Breast epithelium (tissue), 4 donors: ENCODE measurements at regions not wholly inside any gene's neighbourhood (a gene's known extent, or its start where the extent isn't known, plus 50 kb on each side); places are given as distances from the start of the nearest gene placed in this dataset.
"Not testable (repeated sequence)": the region's sequence is repeated elsewhere in the genome, so short reads cannot be mapped to it uniquely, and the experiment has no call there.

Source experiments
- DNase-seq, 2 donors: peaks; one replicate each; pipeline ENCODE4 v3.0.0-alpha.2; 2019; ENCODE audit warnings: low spot score in 2 of 2
- H3K27ac ChIP-seq, 2 donors: fragments of 200-600 bp; sonication (generic) in 1 of 2; one replicate each; pipeline ENCODE4 v1.5.1; 2016 to 2019; ENCODE audit warnings: mild to moderate bottlenecking in 1 of 2
- H3K27me3 ChIP-seq, 2 donors: fragments of 200-600 bp; sonication (generic) in 1 of 2; one replicate each; pipeline versions ENCODE4 v1.5.1 to v1.6.0; 2017 to 2019; ENCODE audit warnings: control low read depth in 1 of 2, mild to moderate bottlenecking in 1 of 2
- H3K36me3 ChIP-seq: fragments of 200-600 bp; one replicate; pipeline ENCODE4 v1.5.1; 2019
- H3K4me1 ChIP-seq, 2 donors: fragments of 200-600 bp; sonication (generic); one replicate each; pipeline ENCODE4 v1.5.1; 2016 to 2019; ENCODE audit warnings: control low read depth in 1 of 2
- H3K4me3 ChIP-seq, 3 donors: fragments of 200-600 bp; sonication (generic); 1 replicate in 2 of 3; 2 replicates in 1 of 3; pipeline ENCODE4 v1.5.1; 2016 to 2019; ENCODE audit warnings: mild to moderate bottlenecking in 3 of 3, moderate library complexity in 2 of 3
- H3K9me3 ChIP-seq, 2 donors: fragments of 200-600 bp; sonication (generic) in 1 of 2; one replicate each; pipeline ENCODE4 v1.5.1; 2016 to 2019; ENCODE audit warnings: control low read depth in 1 of 2
- POLR2A ChIP-seq: fragments of 450-650 bp; IDR thresholded peaks from one replicate; pipeline ENCODE4 v1.6.1; 2016; ENCODE audit warnings: antibody characterized with exemption, mild to moderate bottlenecking, moderate library complexity
- POLR2AphosphoS5 ChIP-seq, 3 donors: sonication (generic); formaldehyde crosslinking; IDR thresholded peaks; one replicate each; pipeline ENCODE4 v1.6.1; 2017; ENCODE audit warnings: antibody characterized with exemption in 3 of 3
- intact Hi-C: fragments of 100-400 bp; cut with DNase I; formaldehyde crosslinking; loops from one replicate; pipeline ENCODE4 v1.15.1; 2023; ENCODE audit warnings: low total_unique reads
- TF ChIP-seq, protein P1 (sequence below), 3 donors: fragments of 450-650 bp; IDR thresholded peaks; one replicate each; pipeline ENCODE4 v1.5.1; 2016 to 2017; ENCODE audit warnings: antibody characterized with exemption in 3 of 3, mild to moderate bottlenecking in 3 of 3, moderate library complexity in 3 of 3

DNA sequence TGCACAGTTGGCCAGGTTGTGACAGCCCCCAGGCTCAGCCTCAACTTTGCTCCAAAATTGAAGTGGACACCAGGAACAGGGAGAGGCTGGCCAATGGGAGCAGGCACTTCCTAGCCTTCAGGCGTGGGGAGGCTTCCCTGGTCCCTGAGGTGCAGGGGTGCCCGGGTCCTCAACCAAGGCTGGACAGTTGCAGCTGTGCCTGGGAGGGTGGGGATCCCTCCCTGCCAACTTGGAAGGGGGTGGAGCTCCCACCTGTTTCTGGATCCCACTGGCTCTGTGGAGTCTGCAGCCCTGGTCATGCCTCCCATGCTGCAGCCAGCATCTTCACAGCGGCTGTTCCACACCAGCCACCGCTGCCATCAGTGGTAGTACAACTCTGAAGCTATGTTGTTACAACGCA is 502.8 kb upstream of the SLITRK5 start:
- no peak for DNase-seq
- H3K27me3 ChIP-seq, result no peaks in the 10 kb centered on the region
- H3K36me3 ChIP-seq, result no peaks in the 10 kb centered on the region
- no peak overlapping the region for H3K27ac ChIP-seq
- TF ChIP-seq POLR2A (no peak), POLR2AphosphoS5 (IDR thresholded peaks at IDR 0.05) (no peak)
- TF ChIP-seq, protein P1, sequence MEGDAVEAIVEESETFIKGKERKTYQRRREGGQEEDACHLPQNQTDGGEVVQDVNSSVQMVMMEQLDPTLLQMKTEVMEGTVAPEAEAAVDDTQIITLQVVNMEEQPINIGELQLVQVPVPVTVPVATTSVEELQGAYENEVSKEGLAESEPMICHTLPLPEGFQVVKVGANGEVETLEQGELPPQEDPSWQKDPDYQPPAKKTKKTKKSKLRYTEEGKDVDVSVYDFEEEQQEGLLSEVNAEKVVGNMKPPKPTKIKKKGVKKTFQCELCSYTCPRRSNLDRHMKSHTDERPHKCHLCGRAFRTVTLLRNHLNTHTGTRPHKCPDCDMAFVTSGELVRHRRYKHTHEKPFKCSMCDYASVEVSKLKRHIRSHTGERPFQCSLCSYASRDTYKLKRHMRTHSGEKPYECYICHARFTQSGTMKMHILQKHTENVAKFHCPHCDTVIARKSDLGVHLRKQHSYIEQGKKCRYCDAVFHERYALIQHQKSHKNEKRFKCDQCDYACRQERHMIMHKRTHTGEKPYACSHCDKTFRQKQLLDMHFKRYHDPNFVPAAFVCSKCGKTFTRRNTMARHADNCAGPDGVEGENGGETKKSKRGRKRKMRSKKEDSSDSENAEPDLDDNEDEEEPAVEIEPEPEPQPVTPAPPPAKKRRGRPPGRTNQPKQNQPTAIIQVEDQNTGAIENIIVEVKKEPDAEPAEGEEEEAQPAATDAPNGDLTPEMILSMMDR (IDR thresholded peaks at IDR 0.05), result no peak
- H3K4me3 ChIP-seq, result no peak overlapping the region
- no peaks in the 10 kb centered on the region for H3K9me3 ChIP-seq
- intact Hi-C loops, result no loop called here
- no peaks in the 10 kb centered on the region for H3K4me1 ChIP-seq

DNA sequence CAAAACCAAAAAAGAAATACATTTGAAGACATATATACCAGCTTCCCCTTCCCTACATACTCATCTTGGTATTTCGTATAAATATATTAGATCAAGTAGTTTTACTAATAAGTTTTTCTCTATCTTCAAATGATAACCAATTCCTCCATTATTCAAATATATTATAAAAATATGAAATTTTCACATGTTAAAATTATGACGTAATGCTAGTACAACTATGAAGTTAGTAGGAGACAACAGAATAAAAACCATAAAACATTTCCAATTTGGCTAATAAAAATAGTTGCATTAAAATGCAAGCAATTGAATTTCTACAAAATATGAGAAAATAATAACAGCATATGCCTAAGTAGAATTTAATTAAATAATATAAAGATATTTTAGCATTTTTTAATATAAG is 501.8 kb upstream of the SLITRK5 start:
- TF ChIP-seq, protein P1 (IDR thresholded peaks at IDR 0.05), result no peak
- no peak for TF ChIP-seq POLR2AphosphoS5 (IDR thresholded peaks at IDR 0.05)
- TF ChIP-seq POLR2A, result no peak
- no peak for DNase-seq
- Histone ChIP-seq H3K27ac (no peak overlapping the region), H3K36me3 (no peaks in the 10 kb centered on the region), H3K4me1 (no peaks in the 10 kb centered on the region), H3K9me3 (no peaks in the 10 kb centered on the region), H3K27me3 (no peaks in the 10 kb centered on the region), H3K4me3 (no peak overlapping the region)
- intact Hi-C loops, result no loop called here

DNA sequence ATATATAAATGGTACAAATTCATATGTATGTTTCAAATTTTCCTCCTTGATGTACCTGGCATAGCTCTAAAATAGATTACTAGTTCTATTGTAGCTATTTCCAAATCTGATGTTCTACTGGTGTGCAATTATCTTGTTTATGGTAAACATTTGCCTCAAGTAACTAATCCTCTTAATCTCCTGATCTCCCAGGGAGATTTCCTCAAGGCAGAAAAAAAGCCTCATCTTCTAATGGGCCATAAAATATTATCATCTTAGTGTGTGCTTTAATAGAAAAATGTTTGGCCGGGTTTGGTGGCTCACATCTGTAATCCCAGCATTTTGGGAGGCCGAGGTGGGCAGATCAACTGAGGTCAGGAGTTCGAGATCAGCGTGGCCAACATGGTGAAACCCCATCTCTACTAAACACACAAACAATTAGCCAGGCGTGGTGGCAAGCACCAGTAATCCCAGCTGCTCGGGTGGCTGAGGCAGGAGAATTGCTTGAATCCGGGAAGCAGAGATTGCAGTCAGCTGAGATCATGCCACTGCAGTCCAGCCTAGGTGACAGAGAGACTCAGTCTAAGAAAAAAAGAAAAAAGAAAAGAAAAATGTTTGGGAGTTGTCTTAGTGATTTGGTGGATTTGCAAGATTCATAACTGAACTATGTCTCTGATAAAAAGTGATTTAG is 498.9 kb upstream of the SLITRK5 start:
- H3K36me3 ChIP-seq, result no peaks in the 10 kb centered on the region
- no peaks in the 10 kb centered on the region for H3K9me3 ChIP-seq
- no peak overlapping the region for H3K27ac ChIP-seq
- intact Hi-C loops, result no loop called here
- TF ChIP-seq POLR2A, result no peak
- TF ChIP-seq, protein P1 (IDR thresholded peaks at IDR 0.05), result no peak
- no peak for TF ChIP-seq POLR2AphosphoS5 (IDR thresholded peaks at IDR 0.05)
- no peaks in the 10 kb centered on the region for H3K4me1 ChIP-seq
- H3K27me3 ChIP-seq, result no peaks in the 10 kb centered on the region
- DNase-seq, result no peak
- no peak overlapping the region for H3K4me3 ChIP-seq

DNA sequence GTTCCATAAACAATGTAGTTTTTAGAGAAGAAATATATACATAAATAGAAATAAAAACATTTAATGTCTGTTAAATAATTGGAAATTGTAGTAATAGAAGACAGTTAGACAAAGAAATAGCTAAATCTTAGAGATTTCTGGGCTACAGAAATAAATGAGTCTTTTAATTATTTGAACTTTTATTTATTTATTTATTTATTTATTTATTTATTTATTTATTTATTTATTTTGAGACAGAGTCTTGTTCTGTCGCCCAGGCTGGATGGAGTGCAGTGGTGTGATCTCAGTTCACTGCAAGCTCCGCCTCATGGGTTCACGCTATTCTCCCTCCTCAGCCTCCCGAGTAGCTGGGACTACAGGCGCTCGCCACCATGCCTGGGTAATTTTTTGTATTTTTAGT is 486.0 kb upstream of the SLITRK5 start:
- DNase-seq, intact Hi-C loops, H3K4me1 ChIP-seq, H3K27ac ChIP-seq, H3K4me3 ChIP-seq, H3K9me3 ChIP-seq, H3K27me3 ChIP-seq, H3K36me3 ChIP-seq: not testable (repeated sequence)

DNA sequence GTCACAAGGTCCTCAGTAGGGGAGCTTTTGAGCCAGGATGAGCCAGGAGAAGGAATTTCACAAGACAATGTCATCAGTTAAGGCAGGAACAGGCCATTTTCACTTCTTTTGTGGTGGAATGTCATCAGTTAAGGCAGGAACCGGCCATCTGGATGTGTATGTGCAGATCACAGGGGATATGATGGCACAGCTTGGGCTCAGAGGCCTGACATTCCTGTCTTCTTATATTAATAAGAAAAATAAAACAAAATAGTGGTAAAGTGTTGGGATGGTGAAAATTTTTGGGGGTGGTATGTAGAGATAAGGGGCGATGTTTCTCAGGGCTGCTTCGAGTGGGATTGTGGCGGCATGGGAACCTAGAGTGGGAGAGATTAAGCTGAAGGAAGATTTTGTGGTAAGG is 484.5 kb upstream of the SLITRK5 start:
- H3K27ac ChIP-seq, intact Hi-C loops, H3K27me3 ChIP-seq, H3K4me1 ChIP-seq, H3K9me3 ChIP-seq, H3K4me3 ChIP-seq, DNase-seq, H3K36me3 ChIP-seq: not testable (repeated sequence)

DNA sequence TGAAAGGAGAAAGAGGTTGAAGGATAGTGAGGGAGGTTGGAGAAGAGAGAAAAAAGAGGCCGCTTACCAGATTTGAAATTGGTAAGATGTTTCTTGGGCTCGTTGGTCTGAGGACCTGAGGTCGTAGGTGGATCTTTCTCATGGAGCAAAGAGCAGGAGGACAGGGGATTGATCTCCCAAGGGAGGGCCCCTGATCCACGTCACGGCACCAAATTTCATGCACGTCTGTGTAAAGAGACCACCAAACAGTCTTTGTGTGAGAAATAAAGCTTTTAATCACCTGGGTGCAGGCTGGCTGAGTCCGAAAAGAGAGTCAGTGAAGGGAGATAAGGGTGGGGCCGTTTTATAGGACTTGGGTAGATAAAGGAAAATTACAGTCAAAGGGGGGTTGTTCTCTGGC is 479.7 kb upstream of the SLITRK5 start:
- H3K9me3 ChIP-seq, H3K27ac ChIP-seq, intact Hi-C loops, H3K4me1 ChIP-seq, DNase-seq, H3K36me3 ChIP-seq, H3K4me3 ChIP-seq, H3K27me3 ChIP-seq: not testable (repeated sequence)

DNA sequence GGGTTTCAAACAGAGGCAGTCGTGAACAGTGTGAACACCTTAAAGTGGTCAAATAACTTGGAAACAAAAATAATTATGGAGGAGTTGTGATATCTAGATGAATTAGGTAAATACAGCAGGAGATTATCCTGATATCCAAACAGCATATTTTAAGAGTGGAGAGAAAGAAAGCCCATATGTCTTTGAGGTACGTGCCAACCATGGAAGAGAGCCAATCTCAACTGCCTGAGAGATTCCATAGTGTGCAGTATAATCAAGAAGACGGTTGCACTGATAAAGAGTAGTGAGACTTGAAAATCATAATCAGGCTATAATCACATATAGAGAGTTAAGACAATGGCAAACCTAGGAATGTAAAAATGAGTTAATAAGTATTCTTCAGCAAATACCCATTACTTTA is 472.8 kb upstream of the SLITRK5 start:
- H3K27ac ChIP-seq, result no peak overlapping the region
- no peak for DNase-seq
- no peak overlapping the region for H3K4me3 ChIP-seq
- H3K27me3 ChIP-seq, result no peaks in the 10 kb centered on the region
- H3K9me3 ChIP-seq, result no peaks in the 10 kb centered on the region
- TF ChIP-seq POLR2A (no peak), POLR2AphosphoS5 (IDR thresholded peaks at IDR 0.05) (no peak)
- TF ChIP-seq, protein P1 (IDR thresholded peaks at IDR 0.05), result no peak
- H3K4me1 ChIP-seq, result no peaks in the 10 kb centered on the region
- intact Hi-C loops, result no loop called here
- H3K36me3 ChIP-seq, result no peaks in the 10 kb centered on the region
